ENCODE measurements at regions not wholly inside any gene's neighbourhood (a gene's known extent, or its start where the extent isn't known, plus 50 kb on each side); places are given as distances from the start of the nearest gene placed in this dataset.

DNA sequence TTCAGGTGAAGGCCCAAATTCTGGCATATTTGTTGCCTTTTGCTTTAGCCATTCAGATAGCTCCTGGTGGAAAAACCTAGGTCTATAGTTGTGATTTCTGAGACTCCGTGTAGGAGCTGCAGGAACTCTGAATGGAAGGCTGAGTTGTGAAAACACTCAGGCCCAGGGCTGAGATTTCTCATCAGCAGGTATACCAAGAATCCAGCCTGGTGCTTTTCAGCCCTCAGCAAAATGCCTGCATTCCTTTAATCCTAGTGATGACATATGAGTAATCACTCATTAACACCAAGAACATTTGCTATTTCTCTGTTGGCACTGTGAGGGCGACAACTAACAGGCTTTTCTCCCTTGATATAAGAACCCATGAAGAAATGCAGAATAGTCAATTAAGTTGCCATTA, 546.1 kb upstream of the MAN1A1 start:
- TF ChIP-seq, protein P1, sequence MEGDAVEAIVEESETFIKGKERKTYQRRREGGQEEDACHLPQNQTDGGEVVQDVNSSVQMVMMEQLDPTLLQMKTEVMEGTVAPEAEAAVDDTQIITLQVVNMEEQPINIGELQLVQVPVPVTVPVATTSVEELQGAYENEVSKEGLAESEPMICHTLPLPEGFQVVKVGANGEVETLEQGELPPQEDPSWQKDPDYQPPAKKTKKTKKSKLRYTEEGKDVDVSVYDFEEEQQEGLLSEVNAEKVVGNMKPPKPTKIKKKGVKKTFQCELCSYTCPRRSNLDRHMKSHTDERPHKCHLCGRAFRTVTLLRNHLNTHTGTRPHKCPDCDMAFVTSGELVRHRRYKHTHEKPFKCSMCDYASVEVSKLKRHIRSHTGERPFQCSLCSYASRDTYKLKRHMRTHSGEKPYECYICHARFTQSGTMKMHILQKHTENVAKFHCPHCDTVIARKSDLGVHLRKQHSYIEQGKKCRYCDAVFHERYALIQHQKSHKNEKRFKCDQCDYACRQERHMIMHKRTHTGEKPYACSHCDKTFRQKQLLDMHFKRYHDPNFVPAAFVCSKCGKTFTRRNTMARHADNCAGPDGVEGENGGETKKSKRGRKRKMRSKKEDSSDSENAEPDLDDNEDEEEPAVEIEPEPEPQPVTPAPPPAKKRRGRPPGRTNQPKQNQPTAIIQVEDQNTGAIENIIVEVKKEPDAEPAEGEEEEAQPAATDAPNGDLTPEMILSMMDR (IDR thresholded peaks at IDR 0.05) = no peak
- TF ChIP-seq POLR2AphosphoS5 (IDR thresholded peaks at IDR 0.05; ENCODE audit: low read depth, low read length) = no peak
